ENCODE measurements at regions not wholly inside any gene's neighbourhood (a gene's known extent, or its start where the extent isn't known, plus 50 kb on each side); places are given as distances from the start of the nearest gene placed in this dataset.

- no peak for DNase-seq (ENCODE audit: low spot score)
- no peak for TF ChIP-seq CTCF (IDR thresholded peaks at IDR 0.05; ENCODE audit: extremely low read depth, missing control alignments)
Measured at GRCh38 chr12:77689510-77690086, 141.1 kb upstream of the NAV3 start.

DNA sequence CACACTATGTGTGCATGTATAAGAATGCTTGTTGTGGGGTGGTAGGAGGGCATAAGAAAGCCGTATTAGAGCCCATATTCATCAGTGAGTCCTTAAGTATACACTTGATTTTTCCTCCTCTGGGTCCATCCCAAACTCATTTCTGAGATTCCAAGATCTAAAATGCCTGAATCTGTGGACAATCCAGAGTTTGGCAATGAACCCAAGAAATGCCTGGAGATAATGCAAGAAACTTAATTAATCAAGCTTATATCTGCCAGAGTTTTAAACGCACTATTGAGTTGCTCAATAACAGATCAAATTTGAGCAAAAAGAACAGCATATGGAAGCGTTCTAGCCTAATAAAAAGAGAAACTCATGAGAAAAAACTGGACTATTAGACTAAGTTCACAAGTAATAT is 143.4 kb upstream of the NAV3 start:
- no peak for DNase-seq (ENCODE audit: low spot score)

DNA sequence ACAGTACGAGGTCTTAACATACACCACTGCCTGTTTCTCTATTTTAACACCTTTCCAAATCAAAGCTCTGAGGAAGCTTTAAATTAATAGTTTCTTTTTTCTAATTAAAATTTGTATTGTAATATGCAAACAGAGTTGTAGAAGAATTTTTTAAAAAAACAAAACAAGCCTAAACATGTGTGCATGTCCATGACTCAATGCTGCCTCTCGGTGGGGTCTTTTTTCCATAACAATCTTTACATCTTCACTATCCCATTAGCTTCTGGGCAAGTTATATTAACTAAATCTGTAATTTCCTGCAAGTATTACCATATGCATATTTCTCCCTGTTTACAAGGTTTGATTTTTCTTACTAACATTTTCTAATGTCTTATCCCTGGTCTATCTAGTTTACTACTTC is 143.9 kb upstream of the NAV3 start:
- DNase-seq (ENCODE audit: low spot score) = no peak

More for the DNA sequence above, 143.4 kb upstream of the NAV3 start:
- no peak for TF ChIP-seq CTCF (IDR thresholded peaks at IDR 0.05; ENCODE audit: extremely low read depth, missing control alignments)

GRCh38 chr12:77685901-77686300 is 144.8 kb upstream of the NAV3 start:
- no peak for TF ChIP-seq CTCF (IDR thresholded peaks at IDR 0.05; ENCODE audit: extremely low read depth, missing control alignments)
- DNase-seq (ENCODE audit: low spot score) = no peak

More for the DNA sequence above, 143.9 kb upstream of the NAV3 start:
- no peak for TF ChIP-seq CTCF (IDR thresholded peaks at IDR 0.05; ENCODE audit: extremely low read depth, missing control alignments)

- peak; percentile 43 for TF ChIP-seq CTCF (IDR thresholded peaks at IDR 0.05; ENCODE audit: extremely low read depth, missing control alignments)
- peak; percentile 25 for DNase-seq (ENCODE audit: low spot score)
Measured at GRCh38 chr12:77685112-77685511, 145.6 kb upstream of the NAV3 start.

- no peak for DNase-seq (ENCODE audit: low spot score)
- TF ChIP-seq CTCF (IDR thresholded peaks at IDR 0.05; ENCODE audit: extremely low read depth, missing control alignments) = no peak
Measured at GRCh38 chr12:77682488-77682887, 148.2 kb upstream of the NAV3 start.

DNA sequence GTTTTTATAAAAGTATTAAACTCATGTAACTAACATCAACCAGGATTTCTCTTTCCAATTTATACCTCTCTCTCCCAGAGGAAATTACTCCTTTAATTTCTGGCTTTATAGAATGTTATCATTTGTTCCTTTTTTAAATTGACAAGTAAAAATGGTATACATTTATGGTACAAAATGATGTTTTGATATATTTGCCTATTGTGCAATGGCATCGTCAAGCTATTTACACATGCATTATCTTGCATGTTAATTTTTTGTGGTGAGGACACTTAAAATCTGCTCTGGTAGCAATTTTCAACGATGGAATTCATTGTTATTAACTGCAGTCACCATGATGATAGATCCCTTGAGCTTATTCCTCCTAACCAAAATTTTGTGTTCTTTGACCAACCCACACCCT is 149.0 kb upstream of the NAV3 start:
- DNase-seq (ENCODE audit: low spot score) = no peak
- no peak for TF ChIP-seq CTCF (IDR thresholded peaks at IDR 0.05; ENCODE audit: extremely low read depth, missing control alignments)
